K562 (cell line): ENCODE measurements at regions not wholly inside any gene's neighbourhood (a gene's known extent, or its start where the extent isn't known, plus 50 kb on each side); places are given as distances from the start of the nearest gene placed in this dataset.

Experiments used
- BRD4 ChIP-seq: fragments of 200-600 bp; sonication (generic); IDR thresholded peaks from 2 replicates; pipeline ENCODE4 v1.6.1; 2017; ENCODE audit warnings: inconsistent platforms
- CCNT2 ChIP-seq: IDR thresholded peaks from 2 replicates; pipeline ENCODE4 v1.6.1; 2011; ENCODE audit warnings: borderline replicate concordance, low read depth, mild to moderate bottlenecking, moderate library complexity, mixed read lengths, low read length; ENCODE audit not compliant: insufficient read length; ENCODE audit errors: extremely low read depth
- CHD2 ChIP-seq: IDR thresholded peaks from 2 replicates; pipeline ENCODE4 v1.6.1; 2011; ENCODE audit warnings: low read depth, low read length
- DACH1 ChIP-seq: fragments of 450-650 bp; IDR thresholded peaks from 2 replicates; pipeline ENCODE4 v1.6.1; 2018; ENCODE audit not compliant: partially characterized antibody
- FOXO4 ChIP-seq: fragments of 450-650 bp; formaldehyde crosslinking; IDR thresholded peaks from 2 replicates; pipeline ENCODE4 v1.4.0; 2020; ENCODE audit warnings: mild to moderate bottlenecking, moderate library complexity
- KLF16 ChIP-seq: IDR thresholded peaks from 2 replicates; pipeline ENCODE4 v1.6.1; 2016; ENCODE audit warnings: antibody characterized with exemption
- MAFG ChIP-seq: fragments of 450-650 bp; conservative IDR thresholded peaks from 2 replicates; pipeline ENCODE4 v1.6.1; 2016; ENCODE audit warnings: missing genetic modification characterization, missing compliant biosample characterization
- MBD1 ChIP-seq: fragments of 250-450 bp; sonication (Bioruptor Pico); IDR thresholded peaks from 2 replicates; pipeline ENCODE4 v1.8.0; 2022; ENCODE audit warnings: inconsistent platforms
- MECOM ChIP-seq: fragments of 250-450 bp; sonication (Bioruptor Pico); IDR thresholded peaks from 2 replicates; pipeline ENCODE4 v1.8.0; 2022; ENCODE audit warnings: inconsistent platforms
- MYC ChIP-seq, 2 experiments: fragments of 250-450 bp in 1 of 2; sonication (Bioruptor Pico) in 1 of 2; IDR thresholded peaks; 2 replicates each; pipeline versions ENCODE4 v1.5.1 to v1.6.1; 2012 to 2021; ENCODE audit warnings: low read depth in 2 of 2, borderline replicate concordance in 1 of 2, improper control_type of control experiment in 1 of 2, low read length in 1 of 2, mild to moderate bottlenecking in 1 of 2, moderate library complexity in 1 of 2
- NR2C1 ChIP-seq, 2 experiments: fragments of 450-650 bp; IDR thresholded peaks; 2 replicates each; pipeline ENCODE4 v1.6.1; 2017; ENCODE audit warnings: mild to moderate bottlenecking in 2 of 2, antibody characterized with exemption in 1 of 2, inconsistent platforms in 1 of 2, missing compliant biosample characterization in 1 of 2, missing genetic modification characterization in 1 of 2
- NR2F6 ChIP-seq: fragments of 450-650 bp; formaldehyde crosslinking; IDR thresholded peaks from 2 replicates; pipeline ENCODE4 v1.4.0; 2020; ENCODE audit warnings: mild to moderate bottlenecking
- USF2 ChIP-seq: sonication (generic); formaldehyde crosslinking; IDR thresholded peaks from 2 replicates; pipeline ENCODE4 v1.5.0; 2020; ENCODE audit warnings: missing genetic modification reagents
- ZBTB11 ChIP-seq, 3 experiments: fragments of 200-800 bp in 1 of 3; fragments of 250-450 bp in 1 of 3; fragments of 450-650 bp in 1 of 3; sonication (Bioruptor Pico) in 1 of 3; sonication (Bioruptor generic) in 1 of 3; formaldehyde crosslinking in 1 of 3; IDR thresholded peaks; 2 replicates each; pipeline versions ENCODE4 v1.6.1 to v1.8.0; 2016 to 2022; ENCODE audit warnings: mild to moderate bottlenecking in 2 of 3, missing genetic modification characterization in 2 of 3, missing compliant biosample characterization in 1 of 3, moderate library complexity in 1 of 3
- ZBTB17 ChIP-seq: fragments of 450-650 bp; formaldehyde crosslinking; IDR thresholded peaks from 2 replicates; pipeline ENCODE4 v1.4.0; 2020; ENCODE audit warnings: mild to moderate bottlenecking
- ZFP1 ChIP-seq: fragments of 450-650 bp; formaldehyde crosslinking; IDR thresholded peaks from 2 replicates; pipeline ENCODE4 v1.4.0; 2020; ENCODE audit warnings: mild to moderate bottlenecking, mixed read lengths
- ZFX ChIP-seq: sonication (generic); formaldehyde crosslinking; IDR thresholded peaks from 2 replicates; pipeline ENCODE4 v1.8.0; 2022; ENCODE audit warnings: mild to moderate bottlenecking, missing genetic modification reagents, moderate library complexity
- ZKSCAN8 ChIP-seq: fragments of 200-800 bp; sonication (Bioruptor generic); IDR thresholded peaks from 2 replicates; pipeline ENCODE4 v1.6.1; 2016; ENCODE audit warnings: missing genetic modification characterization, missing compliant biosample characterization
- ZNF212 ChIP-seq: fragments of 450-650 bp; formaldehyde crosslinking; IDR thresholded peaks from 2 replicates; pipeline ENCODE4 v1.4.0; 2020; ENCODE audit warnings: mild to moderate bottlenecking
- ZNF316 ChIP-seq: fragments of 450-650 bp; IDR thresholded peaks from 2 replicates; pipeline ENCODE4 v1.6.1; 2016
- ZNF584 ChIP-seq: fragments of 200-800 bp; sonication (Bioruptor generic); IDR thresholded peaks from 2 replicates; pipeline ENCODE4 v1.6.1; 2016; ENCODE audit warnings: low read depth, mild to moderate bottlenecking, missing genetic modification characterization, missing compliant biosample characterization
- ZNF76 ChIP-seq: fragments of 250-450 bp; sonication (Bioruptor Pico); IDR thresholded peaks from 2 replicates; pipeline ENCODE4 v1.4.0; 2020; ENCODE audit warnings: mild to moderate bottlenecking, moderate library complexity, borderline replicate concordance

- TF ChIP-seq MYC (IDR thresholded peaks at IDR 0.05; ENCODE audit: low read depth, low read length) (peak; percentile 68; the same call in 1 of the 2 replicates), MYC (CRISPR knock-in tag; IDR thresholded peaks at IDR 0.05; ENCODE audit: borderline replicate concordance, low read depth) (no peak), MAFG (tag) (peak; percentile 96), ZNF76 (CRISPR knock-in tag) (no peak), CCNT2 (peak; percentile 70), ZFP1 (CRISPR knock-in tag) (no peak), DACH1 (peak; percentile 52), ZNF316 (peak; percentile 79), MBD1 (no peak), ZKSCAN8 (CRISPR knock-in tag) (peak; percentile 75; the same call in 1 of the 2 replicates), FOXO4 (CRISPR knock-in tag) (no peak), ZNF584 (peak; percentile 95), BRD4 (no peak), MECOM (CRISPR knock-in tag) (peak; percentile 62; the same call in 1 of the 2 replicates), NR2C1 (IDR thresholded peaks at IDR 0.05) (peak; percentile 43; the same call in 1 of the 2 replicates), NR2C1 (tag; IDR thresholded peaks at IDR 0.05) (peak; percentile 73), ZBTB17 (CRISPR knock-in tag) (peak; percentile 72), USF2 (peak; percentile 87), ZFX (CRISPR knock-in tag) (peak; percentile 34; the same call in 1 of the 2 replicates), ZNF212 (no peak), CHD2 (no peak), NR2F6 (no peak), KLF16 (peak; percentile 89), ZBTB11 (CRISPR knock-in tag; IDR thresholded peaks at IDR 0.05) (peak in 1 of 3 experiments; percentile 63; a peak in 2 of 6 replicates)
These were observed 96.9 kb downstream of the ADSS2 start (continued) for GRCh38 chr1:244354810-244355278.
